GM12878 (cell line): ENCODE measurements at regions not wholly inside any gene's neighbourhood (a gene's known extent, or its start where the extent isn't known, plus 50 kb on each side); places are given as distances from the start of the nearest gene placed in this dataset.
A peak's percentile ranks its signal among the peaks of the same experiment; 100 is the strongest.

ENCODE experiments used
- ATAC-seq: fragments of 200-7000 bp; cut with Tn5 transposase; 3 replicates; pipeline ENCODE4 v1.9.1; 2020; ENCODE audit warnings: mild to moderate bottlenecking, moderate library complexity
- BruUV-seq: library from RNA; stranded (reverse); fragments of 400-500 nt; replicated peaks from 2 replicates; lab custom pipeline; 2021; lab: Mats Ljungman, UMichigan
- CTCF ChIA-PET: fragments of 300-600 bp; sonication (Branson Sonifier 250); formaldehyde crosslinking; extraction: SDS; loops from one replicate; lab custom pipeline; 2021; ENCODE audit warnings: inconsistent platforms; lab: Yijun Ruan, JAX
- POLR2A ChIA-PET: fragments of 350-600 bp; formaldehyde crosslinking; extraction: SDS; loops from one replicate; lab custom pipeline; 2021; ENCODE audit warnings: inconsistent platforms; lab: Charles Lee
- RAD21 ChIA-PET: fragments of 300-600 bp; sonication (Branson Sonifier 250); formaldehyde crosslinking; loops from one replicate; lab custom pipeline; 2023; ENCODE audit warnings: antibody characterized with exemption; ENCODE audit not compliant: unreplicated experiment; lab: Charles Lee
- SMC1A ChIA-PET: fragments of 300-600 bp; sonication (Branson Sonifier 250); formaldehyde crosslinking; loops from one replicate; lab custom pipeline; 2023; ENCODE audit not compliant: unreplicated experiment, uncharacterized antibody; lab: Charles Lee
- DNase-seq: peaks from one replicate; pipeline ENCODE4 v3.0.0-alpha.2; 2011; ENCODE audit warnings: low read depth, low spot score
- FAIRE-seq: peaks from 3 replicates; lab custom pipeline; 2011; peaks lifted over from hg19 to GRCh38; lab: Jason Lieb, UNC
- H2AFZ ChIP-seq: 2 replicates; pipeline ENCODE4 v1.6.0; 2011; ENCODE audit warnings: low read depth, low read length, control low read depth; ENCODE audit not compliant: control insufficient read depth
- H3K27ac ChIP-seq: 2 replicates; pipeline ENCODE4 v1.5.1; 2011; ENCODE audit warnings: control low read depth; ENCODE audit not compliant: control insufficient read depth, insufficient read depth
- H3K27me3 ChIP-seq, 2 experiments: replicated peaks in 1 of 2; 2 replicates each; pipeline versions ENCODE4 v1.6.0 to v1.6.1; 2011; ENCODE audit warnings: low read length in 1 of 2; ENCODE audit not compliant: control insufficient read depth in 2 of 2, insufficient read depth in 2 of 2
- H3K36me3 ChIP-seq, 2 experiments: 2 replicates each; pipeline ENCODE4 v1.5.1; 2011; ENCODE audit warnings: low read length in 1 of 2; ENCODE audit not compliant: control insufficient read depth in 2 of 2, insufficient read depth in 2 of 2
- H3K4me1 ChIP-seq: 2 replicates; pipeline ENCODE4 v1.6.1; 2011; ENCODE audit warnings: mild to moderate bottlenecking, low read length, moderate library complexity, mixed read lengths; ENCODE audit not compliant: control insufficient read depth, insufficient read depth
- H3K4me2 ChIP-seq: 2 replicates; pipeline ENCODE4 v1.6.0; 2011; ENCODE audit warnings: control low read depth; ENCODE audit not compliant: control insufficient read depth, insufficient read depth
- H3K4me3 ChIP-seq: fragments of 200-600 bp; sonication (generic); 2 replicates; pipeline ENCODE4 v1.5.1; 2016
- H3K79me2 ChIP-seq: 2 replicates; pipeline ENCODE4 v1.6.0; 2011; ENCODE audit warnings: low read length; ENCODE audit not compliant: control insufficient read depth, insufficient read depth
- H3K9ac ChIP-seq: 2 replicates; pipeline ENCODE4 v1.8.0; 2011; ENCODE audit warnings: low read length, control low read depth, mixed read lengths; ENCODE audit not compliant: control insufficient read depth, insufficient read depth
- H3K9me3 ChIP-seq: replicated peaks from 3 replicates; pipeline ENCODE4 v1.5.1; 2011; ENCODE audit warnings: mild to moderate bottlenecking, low read length; ENCODE audit not compliant: control insufficient read depth, insufficient read depth
- H4K20me1 ChIP-seq: 2 replicates; pipeline ENCODE4 v1.6.0; 2011; ENCODE audit not compliant: control insufficient read depth, insufficient read depth
- BHLHE40 ChIP-seq, 2 experiments: fragments of 450-650 bp in 1 of 2; IDR thresholded peaks; 2 replicates each; pipeline ENCODE4 v1.6.1; 2011 to 2017; ENCODE audit warnings: low read depth in 2 of 2, borderline replicate concordance in 1 of 2, improper control_type of control experiment in 1 of 2, low read length in 1 of 2, mild to moderate bottlenecking in 1 of 2
- CREM ChIP-seq: IDR thresholded peaks from 2 replicates; pipeline ENCODE4 v1.6.1; 2014; ENCODE audit warnings: antibody characterized with exemption, low read depth
- DPF2 ChIP-seq: fragments of 450-650 bp; IDR thresholded peaks from 2 replicates; pipeline ENCODE4 v1.6.1; 2017; ENCODE audit warnings: mild to moderate bottlenecking
- JUNB ChIP-seq: IDR thresholded peaks from 2 replicates; pipeline ENCODE4 v1.6.1; 2016; ENCODE audit warnings: antibody characterized with exemption, mild to moderate bottlenecking
- KDM1A ChIP-seq: fragments of 200-600 bp; sonication (generic); IDR thresholded peaks from 2 replicates; pipeline ENCODE4 v1.6.1; 2016; ENCODE audit warnings: borderline replicate concordance
- MEF2A ChIP-seq: IDR thresholded peaks from 2 replicates; pipeline ENCODE4 v1.6.1; 2011; ENCODE audit warnings: low read depth, mild to moderate bottlenecking, low read length, moderate library complexity; ENCODE audit not compliant: insufficient read depth
- NFIC ChIP-seq: IDR thresholded peaks from 2 replicates; pipeline ENCODE4 v1.6.1; 2012; ENCODE audit warnings: low read depth, mild to moderate bottlenecking, inconsistent platforms, low read length, moderate library complexity
- PML ChIP-seq: IDR thresholded peaks from 2 replicates; pipeline ENCODE4 v1.6.1; 2012; ENCODE audit warnings: low read length, inconsistent platforms
- POLR2AphosphoS2 ChIP-seq: IDR thresholded peaks from 2 replicates; pipeline ENCODE4 v1.6.1; 2011; ENCODE audit warnings: low read depth, mild to moderate bottlenecking, low read length, improper control_type of control experiment, moderate library complexity
- RB1 ChIP-seq: fragments of 450-650 bp; formaldehyde crosslinking; IDR thresholded peaks from 2 replicates; pipeline ENCODE4 v1.6.1; 2017; ENCODE audit warnings: mild to moderate bottlenecking, borderline replicate concordance
- RELA ChIP-seq: fragments of 450-650 bp; IDR thresholded peaks from 2 replicates; pipeline ENCODE4 v1.8.0; 2014; ENCODE audit warnings: borderline replicate concordance; ENCODE audit not compliant: partially characterized antibody
- RUNX3 ChIP-seq: IDR thresholded peaks from 2 replicates; pipeline ENCODE4 v1.6.1; 2012; ENCODE audit warnings: low read length, inconsistent platforms
- ZBTB33 ChIP-seq: fragments of 450-650 bp; IDR thresholded peaks from 2 replicates; pipeline ENCODE4 v1.6.1; 2017; ENCODE audit warnings: mild to moderate bottlenecking
- WGBS: methylation state at CpG from one replicate; pipeline ENCODE4 v1.1.6; 2016; ENCODE audit warnings: low lambda C conversion rate; ENCODE audit not compliant: insufficient replicate concordance, insufficient coverage; ENCODE audit errors: missing lambda C conversion rate; 5-methylcytosine and 5-hydroxymethylcytosine counted together
- in situ Hi-C: fragments of 300-500 bp; cut with MboI; formaldehyde crosslinking; loops from 9 replicates; pipeline ENCODE4 v1.14.3; 2018; ENCODE audit warnings: mixed read lengths
- intact Hi-C: fragments of 100-400 bp; cut with micrococcal nuclease; formaldehyde crosslinking; loops from one replicate; pipeline ENCODE4 v1.14.2; 2022; ENCODE audit not compliant: unreplicated experiment

DNA sequence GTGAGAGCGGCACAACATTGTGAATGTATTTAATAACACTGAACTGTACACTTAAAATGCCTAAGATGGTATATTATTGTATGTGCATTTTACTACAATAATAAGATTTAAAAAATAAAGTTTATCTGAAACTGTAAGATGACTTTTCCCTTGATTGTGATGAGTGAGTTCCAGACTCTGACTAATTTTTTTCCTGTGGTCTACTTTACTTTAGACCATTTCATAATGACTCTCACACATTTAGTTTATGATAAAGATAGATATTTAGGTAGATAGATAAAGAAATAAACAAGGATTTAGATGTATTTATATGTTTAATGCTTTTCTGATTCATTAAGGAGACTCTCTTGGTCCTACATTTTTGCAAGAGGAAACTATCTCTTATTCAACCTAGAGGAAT, 835.9 kb upstream of the SORCS1 start:
- no peaks in the 10 kb centered on the region; the same call in 1 of the 2 replicates for H3K4me1 ChIP-seq
- FAIRE-seq = no peak
- H3K27ac ChIP-seq = no peak overlapping the region
- no peaks in the 10 kb centered on the region for H3K36me3 ChIP-seq
- SMC1A ChIA-PET = interaction anchor here (0.6 to 2.4 kb wide), 5 partner anchors 13 to 187 kb away, joined by 3 to 12 read pairs (median 3); no protein-coding TSS in a partner anchor
- no peaks in the 10 kb centered on the region for H4K20me1 ChIP-seq
- WGBS = 6% methylated on average over 1 of the region's 1 CpG
- no peak overlapping the region for H3K4me3 ChIP-seq
- no peak overlapping the region for H3K4me2 ChIP-seq
- DNase-seq = no peak
- H3K9ac ChIP-seq = no peak overlapping the region
- TF ChIP-seq BHLHE40 (IDR thresholded peaks at IDR 0.05; ENCODE audit: borderline replicate concordance in 1 of 2, low read depth in 2 of 2, low read length in 1 of 2) = no peak
- no peak for TF ChIP-seq KDM1A
- TF ChIP-seq DPF2 = no peak
- no peak for TF ChIP-seq RELA
- no peak for TF ChIP-seq CREM
- 0 out of 2 replicates have a peak, but pooled peaks have one; percentile 12 for TF ChIP-seq MEF2A
- TF ChIP-seq NFIC = peak; percentile 79; the same call in 1 of the 2 replicates
- TF ChIP-seq RUNX3 = peak; percentile 71
- no peak for TF ChIP-seq PML
- TF ChIP-seq POLR2AphosphoS2 = no peak
- no peak for TF ChIP-seq ZBTB33
- TF ChIP-seq RB1 = no peak
- TF ChIP-seq JUNB = peak; percentile 83
- H3K79me2 ChIP-seq = no peaks in the 10 kb centered on the region
- intact Hi-C loops (loop anchor here (5.0 to 10.0 kb wide), 3 partner anchors 82 to 1068 kb away; no protein-coding TSS in a partner anchor), in situ Hi-C loops (no loop called here)
- RAD21 ChIA-PET = interaction anchor here (0.9 to 2.0 kb wide), 3 partner anchors 11 to 204 kb away, joined by 3 to 7 read pairs (median 7); no protein-coding TSS in a partner anchor
- peak; percentile 51 for ATAC-seq
- no peaks in the 10 kb centered on the region for H3K27me3 ChIP-seq
- no TSS peak for BruUV-seq
- POLR2A ChIA-PET = interaction anchor here (1.0 kb wide), 1 partner anchor 87 kb away, joined by 4 read pairs; no protein-coding TSS in a partner anchor
- CTCF ChIA-PET = no interaction called here
- H3K9me3 ChIP-seq = no peaks in the 10 kb centered on the region
- no peak overlapping the region for H2AFZ ChIP-seq
